OCI-M2 (cell line): ENCODE measurements at regions not wholly inside any gene's neighbourhood (a gene's known extent, or its start where the extent isn't known, plus 50 kb on each side); places are given as distances from the start of the nearest gene placed in this dataset.

Source experiments
- DNase-seq: peaks from one replicate; lab custom pipeline; 2025; ENCODE audit not compliant: unreplicated experiment; lab: John Stamatoyannopoulos, UW

DNA sequence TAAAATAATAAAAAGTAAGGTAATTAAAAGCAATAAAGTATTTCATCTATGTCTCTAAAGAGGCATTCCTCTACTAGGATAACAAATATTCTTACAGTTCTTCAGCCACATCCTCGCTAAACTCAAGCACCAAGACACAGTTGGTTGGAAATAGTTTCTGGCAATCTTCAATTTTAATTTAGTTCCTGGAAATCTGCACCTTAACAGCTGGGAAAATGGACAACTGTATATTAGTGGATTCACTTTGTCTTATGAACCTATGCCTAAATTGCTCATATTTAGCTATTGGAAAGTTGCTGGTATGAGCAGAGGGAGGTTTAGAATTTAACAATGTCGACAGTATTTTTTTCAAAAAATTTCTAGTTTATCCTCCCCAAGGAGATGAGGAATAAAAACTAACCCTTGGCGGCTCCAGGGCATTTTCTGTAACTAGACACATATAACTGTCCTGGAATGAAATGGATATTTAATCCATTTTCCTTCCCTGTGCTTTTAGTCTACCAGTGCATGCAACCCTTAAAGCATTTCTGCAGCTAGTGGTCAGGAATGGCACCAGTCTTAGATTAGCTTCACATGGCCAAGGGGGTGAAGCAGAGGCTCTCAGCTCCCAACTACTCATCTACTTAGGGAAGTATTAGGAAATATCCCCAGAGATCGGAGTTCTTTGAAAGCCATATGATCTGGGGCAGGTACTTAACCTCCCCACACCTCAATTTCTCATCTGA, 290.0 kb upstream of the THBS1 start:
- DNase-seq = no peak

DNA sequence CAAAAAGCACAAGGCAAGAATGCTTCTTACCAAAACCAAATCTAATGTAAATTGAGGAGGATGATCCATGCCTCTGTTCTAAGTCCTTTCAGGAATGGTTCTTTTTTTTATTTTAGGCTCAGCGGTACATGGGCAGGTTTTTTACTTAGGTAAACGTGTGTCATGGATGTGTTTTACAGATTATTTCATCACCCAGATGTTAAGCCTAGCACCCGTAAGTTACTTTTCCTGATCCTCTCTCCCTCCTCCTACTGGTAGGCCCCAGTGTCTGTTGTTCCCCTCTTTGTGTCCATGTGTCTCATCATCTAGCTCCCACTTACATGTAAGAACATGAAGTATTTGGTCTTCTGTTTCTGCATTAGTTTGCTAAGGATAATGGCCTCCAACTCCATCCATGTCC, 289.2 kb upstream of the THBS1 start:
- no peak for DNase-seq

DNA sequence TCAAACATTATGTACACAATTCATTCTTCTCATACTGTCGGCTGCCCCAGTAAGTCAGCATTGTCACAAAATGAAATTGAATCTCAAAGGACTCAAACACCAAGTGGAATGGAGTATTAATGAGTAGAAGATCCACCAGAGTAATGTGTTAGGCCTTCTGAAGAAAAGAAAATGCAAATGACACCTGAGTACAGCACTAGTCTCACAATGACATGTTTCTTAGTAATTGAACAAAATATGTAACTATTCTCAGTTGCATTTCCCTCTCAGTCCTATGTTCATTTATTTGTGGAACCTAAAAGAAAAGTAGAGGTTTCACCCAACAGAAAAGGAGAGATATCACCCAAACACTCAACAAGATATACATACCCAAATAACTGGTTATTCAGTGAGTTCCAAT, 283.9 kb upstream of the THBS1 start:
- no peak for DNase-seq

DNA sequence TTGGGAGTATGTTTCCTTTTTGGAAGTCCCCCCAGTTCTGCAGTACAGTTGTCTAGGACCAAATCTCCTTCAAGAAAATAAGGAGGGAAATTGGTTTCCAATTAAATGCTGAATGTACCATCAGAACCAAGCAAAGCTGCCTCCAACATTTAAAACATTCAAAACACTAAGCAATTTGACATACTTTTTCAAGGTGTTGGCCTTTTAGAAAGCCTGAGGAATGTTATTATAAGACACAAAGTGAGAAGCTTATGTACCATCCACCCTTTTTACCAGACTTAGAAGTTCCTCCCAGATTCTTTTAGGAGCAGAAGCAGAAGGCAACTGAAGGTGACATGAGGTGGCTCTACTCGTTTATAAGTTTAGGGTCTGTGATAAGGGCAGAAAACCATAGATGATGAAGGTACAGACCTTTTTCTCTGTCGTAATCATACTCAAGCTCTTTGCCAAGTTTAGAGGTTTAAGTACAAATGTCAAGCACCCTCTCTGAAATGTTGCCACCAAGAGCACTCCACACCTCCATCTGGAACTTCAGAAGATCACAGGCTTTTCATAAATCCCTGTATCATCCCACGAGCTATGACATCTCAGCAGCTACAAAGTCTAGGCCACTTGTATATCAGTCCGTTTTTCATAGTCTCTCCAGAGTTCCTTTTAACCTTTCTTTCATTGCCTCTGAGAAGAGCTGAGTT, 282.5 kb upstream of the THBS1 start:
- no peak for DNase-seq

DNA sequence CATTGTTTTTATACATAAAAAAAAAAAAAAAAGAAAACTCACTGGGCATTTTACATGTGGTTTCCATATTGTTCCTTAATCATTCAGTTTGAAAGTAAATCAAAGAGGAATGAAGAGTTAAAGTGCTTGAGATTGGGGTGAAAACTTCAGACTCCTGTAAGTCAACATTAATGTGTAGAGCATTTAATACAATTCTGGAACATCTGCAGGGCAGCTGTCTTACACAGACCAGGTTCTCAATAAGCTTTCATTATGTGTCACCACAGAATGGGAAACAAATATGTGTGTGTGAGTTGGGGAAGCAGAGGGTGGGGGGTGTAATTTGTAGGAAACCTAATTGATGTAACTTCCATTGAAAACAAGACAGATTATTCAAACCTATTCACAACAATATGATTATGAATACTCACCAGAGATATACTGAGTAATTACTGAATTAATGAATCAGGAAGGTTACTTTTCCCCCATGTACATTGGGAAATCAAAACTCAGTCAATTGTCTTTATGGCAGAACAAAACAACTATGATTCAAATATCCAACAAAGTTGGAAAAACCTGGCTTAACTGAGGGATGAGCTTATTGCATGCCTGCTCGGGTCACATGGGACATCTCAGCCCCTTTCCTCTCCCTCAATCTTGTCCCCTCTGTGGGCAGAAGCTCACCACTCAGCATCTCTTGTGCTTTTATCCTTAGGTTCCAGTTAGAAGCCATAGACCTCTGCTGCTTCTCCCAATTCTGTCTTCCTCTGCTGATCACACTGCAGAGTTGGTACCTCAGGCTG, 281.2 kb upstream of the THBS1 start:
- no peak for DNase-seq

DNA sequence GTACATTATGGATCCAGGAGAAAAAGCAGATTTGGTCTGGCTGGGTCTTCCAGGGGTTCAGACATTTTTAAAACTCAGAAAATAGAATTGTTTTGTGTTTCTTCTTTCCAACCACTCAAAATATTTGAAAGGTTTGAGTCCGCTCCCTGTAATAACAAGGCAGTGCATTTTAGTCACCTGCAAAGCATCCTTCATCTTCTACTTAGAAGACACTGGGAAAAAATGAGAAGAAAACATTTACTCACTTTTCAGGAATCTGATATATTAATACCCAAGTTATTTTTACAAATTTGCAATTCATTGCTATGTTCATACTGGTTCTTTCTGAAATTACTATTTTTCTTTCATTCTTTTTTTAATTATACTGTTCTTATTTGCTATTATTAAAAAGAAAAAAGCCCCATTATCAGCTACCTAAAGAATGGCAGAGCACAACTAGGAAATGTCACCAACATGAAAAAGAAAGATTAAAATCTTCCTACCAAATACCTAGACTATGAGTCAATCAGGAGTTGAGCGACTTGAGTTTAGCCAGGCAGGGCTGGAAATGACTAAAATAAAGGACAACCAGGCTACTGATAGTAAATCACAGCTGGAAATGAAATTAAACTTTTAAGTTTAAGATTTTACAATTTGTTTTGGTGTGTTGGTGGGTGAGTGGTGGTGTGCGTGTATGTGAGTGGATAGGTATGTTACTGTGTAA, 280.3 kb upstream of the THBS1 start:
- DNase-seq = no peak

DNA sequence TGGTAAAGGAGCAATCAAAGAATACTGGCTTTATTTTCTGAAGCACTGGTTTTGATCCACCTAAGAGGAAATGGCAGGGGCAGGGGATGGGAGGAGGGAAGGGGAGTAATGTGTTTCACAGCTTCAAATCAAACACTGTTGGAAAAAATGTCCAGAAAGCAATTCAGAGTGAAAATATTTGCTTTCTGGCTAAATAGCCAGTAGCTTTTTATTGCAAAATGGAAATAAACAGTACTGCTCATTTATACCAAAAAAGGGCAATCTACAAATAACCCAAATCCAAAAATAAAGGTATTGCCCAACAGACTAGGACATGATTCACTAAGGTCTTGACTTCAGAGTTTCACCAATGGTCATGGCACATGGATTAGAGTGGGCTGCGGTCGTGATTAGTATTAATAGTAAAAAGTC, 279.3 kb upstream of the THBS1 start:
- DNase-seq = no peak

DNA sequence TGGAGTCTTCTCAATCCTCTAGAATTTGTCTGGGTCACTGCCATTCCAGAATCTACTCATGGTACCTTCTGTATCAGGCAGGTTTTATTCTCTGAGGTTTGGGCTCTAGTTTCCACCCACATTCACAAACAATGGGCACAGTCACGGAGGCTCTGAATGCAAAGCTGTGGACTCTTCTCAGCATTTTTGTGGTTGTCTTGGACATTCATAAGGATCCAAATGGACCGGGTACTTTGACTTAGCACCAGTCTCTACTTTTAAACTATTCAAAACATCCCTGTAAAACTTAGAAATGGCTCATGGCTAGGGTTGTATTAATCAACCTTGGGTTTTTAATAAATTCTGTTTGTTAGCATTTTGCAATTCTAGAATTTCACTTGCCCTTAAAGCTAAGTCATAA, 277.9 kb upstream of the THBS1 start:
- no peak for DNase-seq

DNA sequence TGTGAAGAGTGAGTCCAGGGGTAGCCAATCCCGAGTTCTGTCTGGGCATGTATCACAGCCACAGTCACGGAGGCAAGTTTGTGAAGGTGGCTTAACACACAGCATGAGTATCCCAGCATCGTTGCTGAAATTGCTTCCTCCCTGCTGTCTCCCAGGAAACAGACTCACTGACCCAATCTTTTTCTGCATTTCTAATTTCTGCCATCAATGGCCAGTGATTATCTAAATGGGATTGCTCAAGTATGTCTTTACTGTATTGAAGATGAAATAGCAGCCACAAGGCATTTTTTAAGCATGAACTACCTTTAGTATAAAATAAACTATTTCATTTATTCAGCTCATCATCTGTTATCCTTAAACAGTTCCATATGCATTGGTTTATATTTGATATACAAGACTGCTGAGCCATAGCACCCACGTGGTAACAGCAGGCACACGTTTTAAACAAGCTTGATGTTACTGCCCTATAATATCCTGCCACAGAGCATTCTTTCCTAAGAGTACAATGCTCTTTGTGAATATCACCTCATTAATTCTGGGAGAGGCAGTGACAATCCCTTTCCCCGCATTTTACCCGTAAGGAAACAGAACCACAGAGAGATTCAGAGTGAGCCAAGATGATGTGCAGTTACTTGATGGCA, 276.6 kb upstream of the THBS1 start:
- no peak for DNase-seq

DNA sequence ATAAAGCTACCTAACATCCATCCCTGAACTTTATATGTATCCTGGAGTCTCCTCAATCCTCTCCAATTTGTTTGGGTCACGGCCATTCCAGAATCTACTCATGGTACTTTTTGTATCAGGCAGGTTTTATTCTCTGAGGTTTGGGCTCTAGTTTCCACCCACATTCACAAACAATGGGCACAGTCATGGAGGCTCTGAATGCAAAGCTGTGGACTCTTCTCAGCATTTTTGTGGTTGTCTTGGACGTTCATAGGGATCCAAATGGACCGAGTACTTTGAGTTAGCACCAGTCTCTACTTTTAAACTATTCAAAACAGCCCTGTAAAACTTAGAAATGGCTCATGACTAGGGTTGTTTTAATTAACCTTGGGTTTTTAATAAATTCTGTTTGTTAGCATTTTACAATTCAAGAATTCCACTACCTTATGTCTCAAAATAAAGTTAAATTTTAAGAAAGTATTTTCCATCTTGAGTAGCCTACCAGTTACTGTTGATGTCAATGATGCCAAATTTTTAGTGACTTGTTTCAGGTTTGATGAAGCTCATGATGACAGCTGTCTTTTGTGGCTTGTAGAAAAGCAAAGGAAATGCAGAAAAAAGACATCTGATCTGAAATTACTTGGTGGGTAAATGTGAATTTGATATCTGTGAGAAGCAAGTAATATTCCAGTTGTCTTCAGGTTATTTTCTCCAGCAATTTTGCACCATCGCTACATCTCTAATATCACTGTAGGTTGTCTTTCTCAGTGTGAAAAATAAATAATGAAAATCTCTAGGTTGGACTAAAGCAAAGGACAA, 275.7 kb upstream of the THBS1 start:
- no peak for DNase-seq

DNA sequence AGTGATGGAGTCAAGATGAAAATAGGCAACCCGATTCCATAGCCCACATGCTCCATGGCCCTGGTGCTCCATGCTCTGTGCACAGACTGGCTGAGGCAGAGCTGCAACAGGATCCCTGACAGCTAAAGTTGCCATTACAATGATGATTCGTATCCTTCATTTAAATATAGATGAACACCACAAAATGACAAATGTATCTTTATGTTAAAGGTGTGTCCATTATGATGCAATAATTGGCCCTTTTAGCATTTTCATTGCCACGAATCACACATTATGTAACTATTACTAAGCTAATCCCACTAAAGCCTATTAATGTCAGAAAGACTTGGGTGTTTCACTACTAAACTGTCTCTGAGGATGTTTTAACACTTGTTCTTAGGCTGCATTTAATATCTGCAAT, 270.2 kb upstream of the THBS1 start:
- no peak for DNase-seq

DNA sequence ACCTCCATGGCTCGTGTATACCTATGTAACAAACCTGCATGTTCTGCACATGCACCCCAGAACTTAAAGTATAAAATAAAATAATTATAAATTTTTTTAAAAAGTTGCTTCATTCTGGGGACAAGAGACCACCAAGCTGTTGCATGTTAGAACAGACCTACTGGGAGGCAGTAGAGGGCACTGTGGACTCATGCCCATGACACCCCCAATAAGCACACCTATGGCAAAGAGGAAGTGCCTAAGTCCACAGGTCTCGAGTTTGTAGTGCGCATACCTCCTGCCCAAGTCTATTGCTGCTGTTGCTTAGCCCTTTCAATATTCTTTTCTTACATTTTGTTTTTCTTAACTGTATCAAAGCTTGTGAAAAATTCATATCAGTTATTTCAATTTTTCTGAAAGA, 267.9 kb upstream of the THBS1 start:
- no peak for DNase-seq

DNA sequence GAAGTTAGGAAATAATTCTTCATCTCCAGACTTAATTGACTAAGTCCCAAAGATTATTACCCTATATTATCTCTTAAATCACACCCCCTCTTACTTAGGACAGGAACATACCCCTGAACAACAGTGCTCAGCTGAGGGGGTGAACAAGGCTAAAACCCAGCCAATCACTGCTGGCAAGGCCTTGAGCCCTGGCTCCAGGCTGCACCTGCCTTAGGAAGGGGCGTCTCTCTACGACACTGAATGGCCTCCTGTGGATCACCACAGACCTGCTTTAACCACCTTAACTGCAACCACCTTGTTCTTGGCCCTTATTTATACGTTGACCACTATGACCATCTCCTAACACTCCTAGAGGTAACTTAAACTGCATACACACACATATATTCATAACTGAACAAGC, 267.4 kb upstream of the THBS1 start:
- no peak for DNase-seq

DNA sequence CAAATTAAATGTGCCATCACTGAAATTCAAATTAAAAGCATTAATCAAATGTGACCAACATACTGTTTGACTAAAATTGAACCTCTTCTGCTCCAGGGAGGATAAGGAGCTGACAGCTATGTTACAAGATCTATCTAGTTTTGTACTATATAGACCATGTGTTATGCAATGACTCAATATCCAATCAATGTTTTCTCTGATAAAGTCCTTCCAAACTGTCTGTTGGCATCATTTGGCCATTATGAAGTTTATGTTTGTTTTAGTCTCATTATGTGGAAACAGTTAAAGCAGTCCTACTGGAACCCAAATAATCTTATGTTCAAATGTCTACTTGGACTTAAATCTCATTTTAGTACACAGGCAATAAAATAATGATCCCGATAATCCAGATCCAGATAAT, 267.0 kb upstream of the THBS1 start:
- DNase-seq = no peak

DNA sequence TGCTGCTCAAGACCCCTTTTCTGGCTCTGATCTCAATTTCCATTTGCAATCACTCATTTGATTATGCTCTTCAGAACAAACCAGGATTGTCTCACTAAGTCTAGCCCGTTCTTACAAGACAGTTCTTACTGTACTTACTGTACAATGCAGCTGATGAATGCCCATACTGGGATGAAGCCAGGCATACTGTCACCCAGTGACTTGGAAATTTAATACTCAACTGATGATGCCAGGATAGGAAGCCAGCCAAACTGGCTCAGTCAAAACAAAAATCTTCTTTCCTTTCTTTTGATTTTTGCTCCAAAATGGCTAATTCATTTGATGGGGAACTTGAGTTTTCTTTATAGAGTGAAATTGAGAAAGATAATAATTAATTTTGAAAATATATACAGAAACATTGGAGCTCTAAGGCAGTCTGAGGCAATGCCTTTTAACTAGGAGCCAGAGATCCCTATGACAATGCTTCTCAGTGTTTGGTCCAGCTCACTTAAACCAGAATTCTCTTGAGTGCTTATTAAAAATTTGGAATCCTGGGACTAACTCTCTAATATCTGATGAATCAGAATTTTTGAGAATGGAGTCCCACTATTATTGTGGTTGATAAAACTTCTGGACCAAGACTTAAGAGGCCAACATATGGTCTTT, 265.6 kb upstream of the THBS1 start:
- DNase-seq = no peak

DNA sequence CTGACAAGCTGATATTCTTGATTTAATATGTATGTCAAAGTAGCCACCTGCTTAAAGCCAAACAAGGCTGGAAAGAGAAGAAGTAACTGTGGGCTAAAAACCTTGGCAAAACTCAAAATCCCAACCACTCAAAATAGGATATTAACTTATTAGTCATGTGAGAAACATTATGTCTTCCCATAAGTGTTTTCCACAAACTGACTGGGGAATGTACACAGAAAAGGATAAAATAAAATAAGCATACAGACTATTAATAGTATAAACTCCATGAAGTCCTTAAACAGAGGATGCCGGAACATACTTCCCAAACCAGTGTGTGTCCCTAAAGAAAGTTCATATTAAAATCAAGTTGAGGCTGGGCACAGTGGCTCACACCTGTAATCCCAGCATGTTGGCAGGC, 263.7 kb upstream of the THBS1 start:
- DNase-seq = no peak

DNA sequence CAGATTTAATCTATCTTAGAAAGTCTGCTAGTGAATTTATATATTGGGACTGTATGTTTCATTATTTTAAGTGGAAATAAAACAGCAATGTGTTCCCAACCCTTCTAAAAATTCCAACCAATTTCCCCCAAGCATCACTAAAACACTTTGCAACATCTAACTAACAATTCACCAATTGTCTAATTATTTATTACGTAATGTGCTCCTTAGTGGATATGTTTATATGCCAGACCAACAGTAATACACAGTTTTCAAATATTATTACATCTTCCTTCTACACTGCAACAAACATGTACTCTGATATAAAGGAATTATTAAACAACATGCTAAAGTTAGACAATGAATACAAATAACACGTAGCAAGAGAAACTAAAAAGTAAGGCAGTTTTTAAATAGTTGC, 262.6 kb upstream of the THBS1 start:
- DNase-seq = no peak

DNA sequence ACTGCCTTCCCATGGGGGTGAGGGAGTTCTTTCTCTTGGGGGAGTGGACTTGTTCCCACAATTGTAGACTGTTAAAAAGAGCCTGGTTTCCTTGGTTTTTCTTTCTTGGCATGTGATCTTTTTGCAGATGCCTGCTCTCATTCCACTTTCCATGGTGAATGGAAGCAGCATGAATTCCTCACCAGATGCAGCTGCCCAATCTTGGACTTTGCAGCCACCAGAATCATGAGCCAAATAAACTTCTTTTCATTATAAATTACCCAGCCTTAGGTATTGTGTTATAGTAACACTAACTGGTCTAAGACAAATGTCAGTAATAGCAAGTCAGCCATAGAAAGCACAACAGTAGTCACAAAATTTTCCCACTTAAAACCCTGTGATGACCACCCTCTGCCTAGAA, 260.5 kb upstream of the THBS1 start:
- DNase-seq = no peak

DNA sequence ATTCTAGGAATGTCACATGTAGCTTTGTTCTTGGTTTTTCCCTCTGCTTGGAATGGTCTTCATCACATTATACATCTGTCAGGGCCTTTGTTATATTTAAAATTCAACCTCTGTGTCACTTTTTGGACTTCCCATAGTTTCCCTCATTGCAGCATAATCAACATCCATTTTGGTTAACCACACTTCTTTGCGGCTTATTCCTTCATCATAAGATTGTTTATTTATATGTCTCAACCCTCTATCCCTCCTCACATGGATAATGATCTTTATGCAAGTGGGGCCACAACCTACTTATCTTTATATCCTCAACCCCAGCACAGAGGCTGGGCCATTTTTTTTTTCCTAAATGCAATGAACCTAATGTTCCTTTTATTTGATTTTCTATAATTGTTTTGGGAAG, 260.0 kb upstream of the THBS1 start:
- DNase-seq = no peak

DNA sequence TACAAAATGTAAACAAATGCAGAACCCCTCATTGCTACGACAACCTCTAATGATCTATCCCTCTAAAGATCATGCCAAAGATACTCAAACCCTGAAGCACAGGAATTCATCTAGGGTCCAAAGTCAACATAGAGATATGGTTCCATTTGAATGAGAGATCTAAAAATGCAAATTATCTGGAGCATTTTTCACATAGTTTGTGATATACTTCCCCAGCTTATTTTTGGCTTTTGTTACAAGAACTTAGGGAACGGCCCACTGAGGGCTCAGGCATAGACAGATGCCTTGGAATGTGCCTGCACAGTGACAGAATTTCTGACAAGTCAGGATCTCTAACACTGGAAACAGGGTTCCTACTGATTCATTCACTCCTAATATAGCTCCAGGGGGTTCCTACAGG, 258.9 kb upstream of the THBS1 start:
- no peak for DNase-seq
